ENCODE measurements at regions not wholly inside any gene's neighbourhood (a gene's known extent, or its start where the extent isn't known, plus 50 kb on each side); places are given as distances from the start of the nearest gene placed in this dataset.

DNA sequence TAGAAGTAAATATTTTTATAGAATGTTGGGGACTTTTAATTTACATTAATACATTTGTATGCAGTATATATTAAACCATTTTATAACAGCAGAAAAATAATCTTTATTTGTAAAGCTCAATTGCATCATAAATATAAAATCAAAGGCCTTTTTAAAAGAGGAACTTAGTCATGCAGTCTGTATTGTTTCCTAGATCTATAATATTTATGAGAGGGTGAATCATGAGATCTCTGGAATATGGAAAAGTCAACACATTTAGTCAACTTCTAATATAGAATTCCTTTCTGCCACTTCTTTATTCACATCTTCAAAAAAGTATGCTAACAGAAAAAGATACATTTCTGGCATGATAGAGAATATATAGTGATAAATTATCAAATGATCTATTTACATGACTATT, 410.3 kb upstream of the ZNF385D start:
- no peak for ATAC-seq
- intact Hi-C loops (cut with DNase I): no loop called here
- Histone ChIP-seq H3K4me3 (no peak overlapping the region), H3K27ac (no peak overlapping the region), H3K36me3 (no peaks in the 10 kb centered on the region), H3K27me3 (ENCODE audit: low read depth) (no peaks in the 10 kb centered on the region), H3K9me3 (no peaks in the 10 kb centered on the region), H3K4me1 (no peaks in the 10 kb centered on the region)
- TF ChIP-seq, protein P1, sequence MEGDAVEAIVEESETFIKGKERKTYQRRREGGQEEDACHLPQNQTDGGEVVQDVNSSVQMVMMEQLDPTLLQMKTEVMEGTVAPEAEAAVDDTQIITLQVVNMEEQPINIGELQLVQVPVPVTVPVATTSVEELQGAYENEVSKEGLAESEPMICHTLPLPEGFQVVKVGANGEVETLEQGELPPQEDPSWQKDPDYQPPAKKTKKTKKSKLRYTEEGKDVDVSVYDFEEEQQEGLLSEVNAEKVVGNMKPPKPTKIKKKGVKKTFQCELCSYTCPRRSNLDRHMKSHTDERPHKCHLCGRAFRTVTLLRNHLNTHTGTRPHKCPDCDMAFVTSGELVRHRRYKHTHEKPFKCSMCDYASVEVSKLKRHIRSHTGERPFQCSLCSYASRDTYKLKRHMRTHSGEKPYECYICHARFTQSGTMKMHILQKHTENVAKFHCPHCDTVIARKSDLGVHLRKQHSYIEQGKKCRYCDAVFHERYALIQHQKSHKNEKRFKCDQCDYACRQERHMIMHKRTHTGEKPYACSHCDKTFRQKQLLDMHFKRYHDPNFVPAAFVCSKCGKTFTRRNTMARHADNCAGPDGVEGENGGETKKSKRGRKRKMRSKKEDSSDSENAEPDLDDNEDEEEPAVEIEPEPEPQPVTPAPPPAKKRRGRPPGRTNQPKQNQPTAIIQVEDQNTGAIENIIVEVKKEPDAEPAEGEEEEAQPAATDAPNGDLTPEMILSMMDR (IDR thresholded peaks at IDR 0.05): no peak
- no peak for DNase-seq

DNA sequence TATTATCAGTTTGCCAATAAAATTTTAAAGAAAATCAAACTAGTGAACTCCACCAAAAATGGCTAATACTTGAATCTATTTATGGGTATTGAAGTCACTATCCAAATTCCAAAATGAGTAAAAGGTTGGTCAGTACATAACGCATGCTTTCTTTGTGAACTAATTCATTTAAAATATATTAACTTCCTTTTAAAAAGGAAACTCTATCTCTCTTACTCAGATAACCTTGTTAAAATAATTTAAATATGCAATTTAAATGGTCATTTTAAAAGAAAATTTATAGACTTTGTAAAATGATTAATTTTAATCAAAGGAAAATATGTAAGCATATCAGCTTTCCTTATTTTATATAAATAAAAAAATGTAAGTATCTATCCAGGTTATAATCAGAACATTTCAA, 419.4 kb upstream of the ZNF385D start:
- Histone ChIP-seq H3K4me3 (no peak overlapping the region), H3K27me3 (ENCODE audit: low read depth) (no peaks in the 10 kb centered on the region), H3K27ac (no peak overlapping the region), H3K4me1 (no peaks in the 10 kb centered on the region), H3K36me3 (no peaks in the 10 kb centered on the region), H3K9me3 (no peaks in the 10 kb centered on the region)
- TF ChIP-seq, protein P1 (IDR thresholded peaks at IDR 0.05): no peak
- no peak for ATAC-seq
- intact Hi-C loops (cut with DNase I): no loop called here
- no peak for DNase-seq

DNA sequence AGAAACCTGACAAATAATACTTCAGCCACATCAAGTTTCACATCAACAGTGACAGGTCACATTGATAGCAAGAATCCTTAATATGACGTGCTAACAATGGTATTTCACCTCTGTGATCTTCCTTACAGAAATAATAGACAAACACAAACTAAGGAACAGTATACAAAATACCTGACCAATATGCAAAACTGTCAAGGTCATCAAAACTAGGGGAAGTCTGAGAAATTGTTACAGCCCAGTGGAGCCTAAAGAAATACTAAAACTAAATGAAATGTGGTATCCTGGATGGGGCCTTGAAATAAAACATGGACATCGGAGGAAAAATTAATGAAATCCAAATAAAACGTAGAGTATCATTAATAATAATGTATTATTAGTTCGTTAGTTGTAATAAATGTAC, 422.0 kb upstream of the ZNF385D start:
- TF ChIP-seq, protein P1 (IDR thresholded peaks at IDR 0.05): no peak
- DNase-seq: no peak
- Histone ChIP-seq H3K36me3 (no peaks in the 10 kb centered on the region), H3K9me3 (no peaks in the 10 kb centered on the region), H3K4me3 (no peak overlapping the region), H3K4me1 (no peaks in the 10 kb centered on the region), H3K27ac (no peak overlapping the region), H3K27me3 (ENCODE audit: low read depth) (no peaks in the 10 kb centered on the region)
- intact Hi-C loops (cut with DNase I): no loop called here
- ATAC-seq: no peak

DNA sequence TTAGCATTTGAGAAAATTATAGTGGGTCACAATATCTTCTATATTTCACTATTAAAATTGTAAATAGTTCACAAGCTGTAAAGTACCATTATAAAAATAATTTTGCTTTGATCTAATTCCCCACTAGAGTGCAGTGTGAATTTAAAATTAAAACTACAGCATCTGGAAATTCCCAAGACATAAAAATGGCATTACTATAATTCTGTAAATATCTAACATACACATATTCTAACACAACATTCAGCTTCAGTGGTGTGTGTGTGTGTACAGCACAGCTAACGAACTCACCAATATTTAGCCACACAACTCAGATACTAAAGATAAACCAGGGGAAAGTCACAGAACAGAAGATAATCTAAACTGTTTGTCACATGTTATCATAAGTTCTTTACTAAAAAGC, 424.9 kb upstream of the ZNF385D start:
- Histone ChIP-seq H3K27ac (no peak overlapping the region), H3K9me3 (no peaks in the 10 kb centered on the region), H3K4me3 (no peak overlapping the region), H3K36me3 (no peaks in the 10 kb centered on the region), H3K4me1 (no peaks in the 10 kb centered on the region), H3K27me3 (ENCODE audit: low read depth) (no peaks in the 10 kb centered on the region)
- TF ChIP-seq, protein P1 (IDR thresholded peaks at IDR 0.05): no peak
- intact Hi-C loops (cut with DNase I): no loop called here
- no peak for ATAC-seq
- DNase-seq: no peak

DNA sequence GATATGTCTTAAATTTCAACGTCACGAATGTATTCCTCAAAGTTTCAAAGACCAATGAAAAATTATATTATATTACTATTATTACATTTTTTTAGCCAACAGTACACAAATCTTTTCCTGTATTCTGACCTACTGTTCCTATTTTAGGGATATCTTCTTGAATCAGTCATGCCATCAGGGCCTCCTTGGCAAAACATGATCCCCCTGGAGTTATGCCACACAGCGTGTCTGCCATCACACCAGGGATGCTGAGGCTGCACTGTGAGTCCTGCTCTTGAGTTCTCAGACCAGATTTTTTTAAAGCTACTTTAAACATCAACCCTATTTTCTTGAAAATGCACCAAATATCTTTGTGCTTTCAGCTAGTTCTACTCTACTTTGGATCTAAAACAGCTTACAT, 425.9 kb upstream of the ZNF385D start:
- H3K36me3 ChIP-seq: no peaks in the 10 kb centered on the region
- ATAC-seq: no peak
- H3K4me3 ChIP-seq: no peak overlapping the region
- DNase-seq: no peak
- H3K27me3 ChIP-seq (ENCODE audit: low read depth): no peaks in the 10 kb centered on the region
- no peak overlapping the region for H3K27ac ChIP-seq
- TF ChIP-seq, protein P1 (IDR thresholded peaks at IDR 0.05): no peak
- H3K9me3 ChIP-seq: no peaks in the 10 kb centered on the region
- intact Hi-C loops (cut with DNase I): no loop called here
- no peaks in the 10 kb centered on the region for H3K4me1 ChIP-seq

DNA sequence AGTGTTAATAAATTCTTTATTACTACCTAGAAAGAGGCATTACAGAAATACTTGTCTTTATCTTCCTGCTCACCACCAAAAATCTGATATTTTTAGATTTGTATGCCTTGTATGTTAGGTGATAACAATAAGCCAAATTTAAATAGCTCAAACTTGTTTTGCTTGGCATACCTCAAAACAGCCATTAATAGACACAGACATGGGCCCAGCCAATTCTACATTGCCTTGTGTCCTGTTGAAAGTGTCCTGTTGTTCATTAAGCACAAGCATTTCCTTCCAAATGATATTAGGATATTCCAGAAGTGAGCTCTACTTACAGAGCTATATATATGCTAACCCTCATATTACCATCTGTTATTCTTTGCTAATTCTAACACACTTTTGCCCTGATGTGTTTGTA, 438.6 kb upstream of the ZNF385D start:
- no peak overlapping the region for H3K4me3 ChIP-seq
- no peak for ATAC-seq

More for the DNA sequence above, 438.6 kb upstream of the ZNF385D start:
- no peaks in the 10 kb centered on the region for H3K9me3 ChIP-seq
- H3K27ac ChIP-seq: no peak overlapping the region
- no peaks in the 10 kb centered on the region for H3K27me3 ChIP-seq (ENCODE audit: low read depth)
- no peaks in the 10 kb centered on the region for H3K36me3 ChIP-seq
- no peaks in the 10 kb centered on the region for H3K4me1 ChIP-seq
- TF ChIP-seq, protein P1 (IDR thresholded peaks at IDR 0.05): no peak
- intact Hi-C loops (cut with DNase I): no loop called here
- DNase-seq: no peak
